ENCODE measurements at regions not wholly inside any gene's neighbourhood (a gene's known extent, or its start where the extent isn't known, plus 50 kb on each side); places are given as distances from the start of the nearest gene placed in this dataset.

DNA sequence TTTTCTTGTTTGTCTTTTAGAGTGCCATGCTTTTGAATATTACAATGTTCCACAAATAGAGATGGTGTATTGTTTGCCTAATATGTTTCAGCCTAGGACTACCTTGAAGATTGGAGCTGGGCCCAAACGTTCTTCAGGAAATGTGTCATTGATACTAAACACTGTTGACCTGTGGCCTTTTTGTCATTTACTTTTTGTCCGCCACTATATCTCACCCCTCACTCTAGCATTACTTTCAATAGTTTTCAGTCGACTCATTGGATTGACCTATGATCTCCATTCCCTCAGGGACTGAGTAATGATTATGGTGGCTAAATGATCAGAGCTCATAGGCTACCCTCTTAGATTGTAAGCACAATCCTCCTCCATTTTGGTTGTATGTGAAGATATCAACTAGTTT, 115.8 kb downstream of the NUDT12 start:
- ATAC-seq (no peak), DNase-seq (ENCODE audit: low spot score in 2 of 2) (no peak)
- no peaks in the 10 kb centered on the region for H3K9me3 Mint-ChIP-seq
- H3K4me3 Mint-ChIP-seq: no peak overlapping the region
- H3K27ac Mint-ChIP-seq: no peak overlapping the region
- peaks cover 6% of the 10 kb centered on the region for H3K4me1 Mint-ChIP-seq
- H3K36me3 Mint-ChIP-seq: no peaks in the 10 kb centered on the region

- H3K27ac Mint-ChIP-seq: no peak overlapping the region
- H3K4me1 Mint-ChIP-seq: peaks cover 6% of the 10 kb centered on the region
Measured at GRCh38 chr5:103445426-103446035, 117.1 kb downstream of the NUDT12 start.

DNA sequence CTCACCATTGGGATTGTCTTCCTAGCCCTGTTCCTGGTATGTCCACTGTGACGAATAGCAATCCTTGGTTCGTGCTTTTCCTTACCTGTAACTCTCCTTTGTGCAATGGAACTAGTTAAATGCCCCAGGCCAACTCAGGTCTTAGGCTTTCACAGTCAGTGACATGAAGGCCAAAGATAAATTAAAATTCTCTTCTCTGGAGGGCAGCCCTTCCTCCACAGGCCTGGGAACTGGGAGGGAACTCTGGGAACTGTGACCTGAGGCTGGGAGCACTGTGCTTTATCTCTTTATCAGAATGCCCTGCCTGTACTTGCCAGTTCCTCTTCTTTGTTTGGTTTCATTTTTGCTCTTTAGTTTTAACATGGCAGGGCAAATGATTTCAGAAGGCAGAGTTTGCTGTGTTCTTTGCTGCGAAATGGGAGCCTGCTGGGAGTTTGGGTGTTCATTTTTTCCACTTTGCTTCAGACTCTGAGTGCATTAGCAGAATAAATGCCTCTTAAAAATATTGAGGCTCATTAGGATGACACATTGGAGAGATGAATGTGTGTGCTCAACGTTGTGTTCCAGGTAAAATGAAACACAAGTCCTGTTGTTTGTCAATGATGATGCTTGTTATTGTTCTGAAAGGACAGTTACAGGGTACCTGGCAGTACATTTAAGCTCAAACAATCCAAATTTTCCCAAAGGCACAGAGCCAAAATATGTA, 118.1 kb downstream of the NUDT12 start:
- H3K9me3 Mint-ChIP-seq: peaks cover 7% of the 10 kb centered on the region
- no peaks in the 10 kb centered on the region for H3K36me3 Mint-ChIP-seq
- H3K4me3 Mint-ChIP-seq: no peak overlapping the region
- no peak overlapping the region for H3K27ac Mint-ChIP-seq
- peaks cover 6% of the 10 kb centered on the region for H3K4me1 Mint-ChIP-seq
- DNase-seq (ENCODE audit: low spot score in 2 of 2) (no peak), ATAC-seq (no peak)

More at GRCh38 chr5:103445426-103446035, 117.1 kb downstream of the NUDT12 start:
- Mint-ChIP-seq H3K4me3 (no peak overlapping the region), H3K9me3 (peaks cover 3% of the 10 kb centered on the region), H3K36me3 (no peaks in the 10 kb centered on the region)
- ATAC-seq (no peak), DNase-seq (ENCODE audit: low spot score in 2 of 2) (no peak)

- H3K27ac Mint-ChIP-seq: no peak overlapping the region
- no peaks in the 10 kb centered on the region for H3K36me3 Mint-ChIP-seq
- no peak overlapping the region for H3K4me3 Mint-ChIP-seq
- peaks cover 6% of the 10 kb centered on the region for H3K4me1 Mint-ChIP-seq
- ATAC-seq (no peak), DNase-seq (ENCODE audit: low spot score in 2 of 2) (no peak)
- H3K9me3 Mint-ChIP-seq: peaks cover 16% of the 10 kb centered on the region
Measured at GRCh38 chr5:103442750-103443149, 119.8 kb downstream of the NUDT12 start.

GRCh38 chr5:103441523-103441922, 121.1 kb downstream of the NUDT12 start:
- Mint-ChIP-seq H3K4me1 (peaks cover 6% of the 10 kb centered on the region), H3K27ac (no peak overlapping the region), H3K9me3 (peaks cover 18% of the 10 kb centered on the region), H3K4me3 (no peak overlapping the region), H3K36me3 (no peaks in the 10 kb centered on the region)
- ATAC-seq (no peak), DNase-seq (ENCODE audit: low spot score in 2 of 2) (no peak)

GRCh38 chr5:103439007-103439406, 123.6 kb downstream of the NUDT12 start:
- peaks cover 18% of the 10 kb centered on the region for H3K9me3 Mint-ChIP-seq
- H3K4me3 Mint-ChIP-seq: no peak overlapping the region
- DNase-seq (ENCODE audit: low spot score in 2 of 2): no peak
- H3K27ac Mint-ChIP-seq: no peak overlapping the region
- no peaks in the 10 kb centered on the region for H3K36me3 Mint-ChIP-seq
- no peak for ATAC-seq
- H3K4me1 Mint-ChIP-seq: no peaks in the 10 kb centered on the region

- peaks cover 18% of the 10 kb centered on the region for H3K9me3 Mint-ChIP-seq
- no peaks in the 10 kb centered on the region for H3K36me3 Mint-ChIP-seq
- no peaks in the 10 kb centered on the region for H3K4me1 Mint-ChIP-seq
- no peak overlapping the region for H3K4me3 Mint-ChIP-seq
- DNase-seq (ENCODE audit: low spot score in 2 of 2): no peak
- no peak for ATAC-seq
- H3K27ac Mint-ChIP-seq: no peak overlapping the region
Measured at GRCh38 chr5:103436656-103437055, 125.9 kb downstream of the NUDT12 start.

DNA sequence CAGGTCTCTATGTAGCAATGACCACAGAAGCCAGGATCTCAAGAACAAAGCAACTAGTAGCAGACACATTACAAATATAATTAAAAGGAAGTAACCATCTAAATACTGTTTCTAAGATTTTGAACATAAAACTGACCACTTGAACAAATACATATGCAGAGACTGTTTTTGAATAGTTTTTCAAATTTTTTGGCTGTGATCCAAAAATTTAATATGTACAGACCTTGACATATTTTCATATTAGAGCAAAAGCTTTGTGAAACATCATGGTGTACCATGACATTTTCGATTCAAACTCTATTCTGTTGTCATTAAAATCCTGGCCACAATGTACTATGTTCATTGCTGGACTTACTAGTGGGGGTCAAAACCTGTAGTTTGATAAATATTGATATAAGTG, 126.5 kb downstream of the NUDT12 start:
- ATAC-seq (no peak), DNase-seq (ENCODE audit: low spot score in 2 of 2) (no peak)
- no peak overlapping the region for H3K4me3 Mint-ChIP-seq
- peaks cover 18% of the 10 kb centered on the region for H3K9me3 Mint-ChIP-seq
- H3K36me3 Mint-ChIP-seq: no peaks in the 10 kb centered on the region
- no peaks in the 10 kb centered on the region for H3K4me1 Mint-ChIP-seq
- H3K27ac Mint-ChIP-seq: no peak overlapping the region

- Mint-ChIP-seq H3K4me3 (no peak overlapping the region), H3K36me3 (no peaks in the 10 kb centered on the region), H3K27ac (no peak overlapping the region), H3K9me3 (peaks cover 15% of the 10 kb centered on the region), H3K4me1 (no peaks in the 10 kb centered on the region)
- no peak for ATAC-seq
- no peak for DNase-seq (ENCODE audit: low spot score in 2 of 2)
Measured at GRCh38 chr5:103435136-103435889, 127.3 kb downstream of the NUDT12 start.

DNA sequence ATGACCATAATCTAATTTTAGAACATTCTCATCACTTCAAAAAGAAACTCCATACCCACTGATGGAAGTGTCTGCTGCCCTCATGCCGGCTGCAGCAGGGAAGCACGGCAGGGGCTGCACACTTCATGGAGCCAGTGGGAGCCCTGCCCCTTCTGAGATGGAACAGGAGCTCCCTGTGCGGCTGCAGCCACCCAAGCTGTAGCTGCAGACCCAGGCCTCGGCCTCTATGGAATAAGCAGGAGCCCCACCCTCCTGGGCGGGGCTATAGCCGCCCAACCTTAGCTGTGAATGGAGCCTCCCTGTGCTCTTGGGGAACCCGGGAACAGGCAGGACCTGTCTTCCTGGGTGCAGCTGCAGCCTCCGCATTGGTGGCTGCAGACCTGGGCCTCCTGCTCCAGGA, 128.5 kb downstream of the NUDT12 start:
- Mint-ChIP-seq H3K4me3 (no peak overlapping the region), H3K27ac (no peak overlapping the region), H3K36me3 (no peaks in the 10 kb centered on the region), H3K4me1 (no peaks in the 10 kb centered on the region), H3K9me3 (peaks cover 7% of the 10 kb centered on the region)
- ATAC-seq (no peak), DNase-seq (ENCODE audit: low spot score in 2 of 2) (no peak)

GRCh38 chr5:103433211-103433610, 129.4 kb downstream of the NUDT12 start:
- H3K27ac Mint-ChIP-seq: no peak overlapping the region
- H3K36me3 Mint-ChIP-seq: no peaks in the 10 kb centered on the region
- ATAC-seq (no peak), DNase-seq (ENCODE audit: low spot score in 2 of 2) (no peak)
- H3K4me3 Mint-ChIP-seq: no peak overlapping the region
- H3K4me1 Mint-ChIP-seq: no peaks in the 10 kb centered on the region
- peaks cover 2% of the 10 kb centered on the region for H3K9me3 Mint-ChIP-seq

DNA sequence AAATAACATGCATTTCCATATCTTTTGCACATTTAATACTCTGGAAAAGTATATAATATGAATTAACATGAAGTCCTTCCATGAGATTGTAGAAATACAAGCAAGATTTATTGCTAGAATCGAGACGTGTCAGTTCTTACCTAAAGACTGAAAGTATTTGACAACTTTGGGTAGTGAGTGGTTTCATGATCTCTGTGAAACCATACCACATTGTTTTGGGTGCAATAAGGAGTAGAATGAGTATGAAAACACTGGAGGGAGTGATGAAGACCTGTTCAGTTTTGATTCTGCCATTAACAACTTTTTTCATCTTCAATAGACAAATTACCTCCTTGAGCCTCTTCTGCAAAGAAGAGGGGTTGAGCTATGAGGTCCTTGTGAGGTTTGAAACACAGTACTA, 133.7 kb downstream of the NUDT12 start:
- Mint-ChIP-seq H3K36me3 (no peaks in the 10 kb centered on the region), H3K4me3 (no peak overlapping the region), H3K9me3 (no peaks in the 10 kb centered on the region), H3K4me1 (no peaks in the 10 kb centered on the region), H3K27ac (no peak overlapping the region)
- ATAC-seq: peak; percentile 63
- DNase-seq (ENCODE audit: low spot score in 2 of 2): no peak

DNA sequence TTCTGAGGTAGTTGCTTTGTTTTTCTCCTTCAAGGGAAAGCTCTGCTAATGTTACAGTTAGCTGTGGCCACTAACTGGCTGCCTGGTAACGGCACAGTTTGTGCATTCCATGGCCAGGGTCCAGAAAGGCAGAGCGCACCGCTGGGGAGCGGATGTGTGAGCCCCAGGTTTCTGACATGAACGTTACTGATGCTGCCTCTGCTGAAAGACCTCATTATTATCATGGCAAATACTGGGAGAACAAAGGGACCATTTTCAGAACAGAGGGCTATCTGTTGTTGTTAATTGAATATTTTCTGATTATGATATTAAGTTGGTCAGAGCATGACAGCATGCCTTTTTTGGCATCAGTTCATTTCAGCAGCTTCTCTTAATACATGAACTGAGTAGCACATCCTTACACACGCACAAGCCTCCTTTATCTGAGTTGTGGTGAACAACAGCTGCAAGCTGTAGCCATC, 134.1 kb downstream of the NUDT12 start:
- H3K4me3 Mint-ChIP-seq: no peak overlapping the region
- DNase-seq (ENCODE audit: low spot score in 2 of 2) (no peak), ATAC-seq (no peak)
- no peak overlapping the region for H3K27ac Mint-ChIP-seq
- H3K9me3 Mint-ChIP-seq: no peaks in the 10 kb centered on the region
- H3K4me1 Mint-ChIP-seq: no peaks in the 10 kb centered on the region
- no peaks in the 10 kb centered on the region for H3K36me3 Mint-ChIP-seq

- Mint-ChIP-seq H3K4me3 (no peak overlapping the region), H3K36me3 (no peaks in the 10 kb centered on the region), H3K4me1 (no peaks in the 10 kb centered on the region), H3K27ac (no peak overlapping the region), H3K9me3 (no peaks in the 10 kb centered on the region)
- no peak for ATAC-seq
- DNase-seq (ENCODE audit: low spot score in 2 of 2): no peak
Measured at GRCh38 chr5:103427326-103427725, 135.3 kb downstream of the NUDT12 start.

- H3K36me3 Mint-ChIP-seq: no peaks in the 10 kb centered on the region
- no peaks in the 10 kb centered on the region for H3K9me3 Mint-ChIP-seq
- no peaks in the 10 kb centered on the region for H3K4me1 Mint-ChIP-seq
- no peak overlapping the region for H3K27ac Mint-ChIP-seq
- no peak for DNase-seq (ENCODE audit: low spot score in 2 of 2)
- ATAC-seq: no peak
- no peak overlapping the region for H3K4me3 Mint-ChIP-seq
Measured at GRCh38 chr5:103425686-103426454, 136.7 kb downstream of the NUDT12 start.

Measured in stimulated activated effector memory CD8-positive, alpha-beta T cell treated with anti-CD3 and anti-CD28 coated beads, Interleukin-12 subunit alpha, Interleukin-12 subunit beta, amount 100 ng/mL, for 72 hours (primary cell).